Stimulated activated CD4-positive, alpha-beta T cell treated with anti-CD3 and anti-CD28 coated beads, Interleukin-2, amount 100 ng/mL, for 24 hours (primary cell): ENCODE measurements at regions not wholly inside any gene's neighbourhood (a gene's known extent, or its start where the extent isn't known, plus 50 kb on each side); places are given as distances from the start of the nearest gene placed in this dataset.
"Not testable (repeated sequence)": the region's sequence is repeated elsewhere in the genome, so short reads cannot be mapped to it uniquely, and the experiment has no call there.

Experiments
- DNase-seq, 2 donors: peaks; one replicate each; pipeline ENCODE4 v3.0.0-alpha.2; 2020

DNA sequence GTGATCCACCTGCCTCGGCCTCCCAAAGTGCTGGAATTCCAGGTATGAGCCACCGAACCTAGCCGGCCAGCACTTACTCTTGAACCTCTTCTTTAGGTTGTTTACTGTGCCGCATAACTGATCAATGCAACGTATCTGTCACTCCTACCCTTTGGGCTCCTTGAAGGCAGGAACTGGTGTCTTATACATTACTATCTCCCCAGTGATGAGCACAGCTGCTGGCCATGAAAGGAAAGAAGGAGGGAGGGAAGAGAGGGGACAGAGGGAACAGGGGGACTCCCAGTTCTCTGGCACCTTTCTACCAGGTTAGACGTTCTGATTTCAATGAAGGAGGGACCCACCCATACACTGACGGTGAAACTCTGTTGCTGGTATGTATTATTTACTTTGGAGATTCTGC is 111.8 kb upstream of the NANOS1 start:
- DNase-seq, result no peak

DNA sequence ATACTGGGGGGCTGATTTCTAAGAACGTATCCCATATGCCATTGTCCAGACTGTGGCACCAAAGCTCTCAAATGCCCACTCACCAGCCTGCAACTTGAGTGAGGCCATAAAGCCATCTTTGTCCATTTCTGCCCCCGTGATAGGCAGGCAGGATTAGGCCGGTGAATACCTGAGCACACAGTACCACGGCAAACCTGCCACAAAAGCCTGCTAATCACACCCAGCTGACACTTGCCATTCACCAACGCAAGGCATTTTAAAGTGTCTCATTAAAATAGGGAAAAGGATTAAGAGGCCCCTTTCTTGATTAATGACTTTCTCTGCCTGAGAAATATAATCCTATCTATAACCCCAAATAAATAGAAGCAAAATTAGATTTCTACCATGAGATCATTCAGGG is 111.4 kb upstream of the NANOS1 start:
- no peak for DNase-seq

DNA sequence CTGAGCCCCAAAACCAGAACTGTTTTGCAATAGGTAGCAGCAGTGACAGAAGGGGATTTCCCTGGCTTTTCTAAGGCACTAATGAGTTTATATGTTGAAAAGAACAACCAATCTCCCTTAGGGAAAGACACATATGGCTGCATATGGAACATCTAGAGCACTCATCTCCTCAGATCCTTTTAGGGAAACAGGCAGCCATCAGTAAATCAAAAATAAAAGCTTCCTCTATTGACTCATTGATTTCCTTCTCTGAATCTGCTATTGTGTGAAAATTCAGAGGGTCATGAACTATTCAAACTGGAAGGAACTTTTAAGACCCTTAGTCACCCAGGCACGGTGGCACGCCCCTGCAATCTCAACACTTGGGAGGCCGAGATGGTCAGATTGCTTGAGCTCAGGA is 110.9 kb upstream of the NANOS1 start:
- no peak for DNase-seq

DNA sequence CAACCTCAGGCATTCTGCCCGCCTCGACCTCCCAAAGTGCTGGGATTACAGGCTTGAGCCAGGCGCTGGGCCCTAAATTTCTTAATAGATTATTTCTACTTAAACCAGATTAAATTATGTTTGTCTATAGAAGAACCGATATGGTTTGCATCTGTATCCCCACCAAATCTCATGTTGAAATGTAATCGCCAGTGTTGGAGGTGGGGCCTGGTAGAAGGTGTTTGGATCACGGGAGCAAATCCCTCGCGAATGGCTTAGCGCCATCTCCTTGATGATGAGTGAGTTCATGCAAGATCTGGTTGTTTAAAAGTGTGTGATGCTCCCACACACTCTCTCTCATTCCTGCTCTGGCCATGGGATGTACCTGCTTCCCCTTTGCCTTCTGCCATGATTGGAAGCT is 109.3 kb upstream of the NANOS1 start:
- DNase-seq, result no peak

DNA sequence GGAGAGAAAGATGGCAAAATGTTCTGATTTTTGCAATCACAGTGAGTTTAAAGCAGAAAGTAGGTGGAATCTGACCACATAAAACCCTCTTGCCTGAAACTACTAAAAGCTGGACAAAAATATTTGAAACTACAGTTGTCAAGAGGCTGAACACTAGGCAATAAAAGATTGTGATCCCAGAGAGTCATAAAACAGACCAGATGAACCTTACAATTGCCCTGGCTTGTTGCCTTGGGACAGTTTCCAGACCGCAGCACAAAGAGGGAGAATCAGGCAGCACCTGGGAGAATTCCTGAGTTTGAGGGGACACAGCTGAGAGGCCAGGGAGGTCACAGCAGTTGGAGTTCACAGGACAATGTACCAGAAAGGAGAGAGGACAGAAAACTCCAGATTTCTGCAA is 107.3 kb upstream of the NANOS1 start:
- no peak for DNase-seq

DNA sequence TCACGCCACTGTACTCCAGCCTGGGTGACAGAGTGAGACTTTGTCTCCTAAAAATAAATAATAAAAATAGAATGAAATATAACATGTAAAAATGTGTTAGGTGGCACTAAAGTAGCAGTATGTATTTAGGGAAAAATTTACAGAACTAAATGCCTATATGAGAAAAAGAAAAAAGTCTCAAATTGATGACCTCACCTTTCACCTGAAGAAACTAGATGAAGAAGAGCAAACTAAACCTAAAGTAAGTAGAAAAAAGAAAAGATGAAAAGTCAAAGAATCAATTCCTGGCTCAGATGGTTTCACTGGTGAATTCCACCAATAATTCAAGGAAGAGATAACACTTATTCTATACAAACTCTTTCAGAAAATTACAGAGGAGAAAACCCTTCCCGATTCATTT is 106.5 kb upstream of the NANOS1 start:
- no peak for DNase-seq

DNA sequence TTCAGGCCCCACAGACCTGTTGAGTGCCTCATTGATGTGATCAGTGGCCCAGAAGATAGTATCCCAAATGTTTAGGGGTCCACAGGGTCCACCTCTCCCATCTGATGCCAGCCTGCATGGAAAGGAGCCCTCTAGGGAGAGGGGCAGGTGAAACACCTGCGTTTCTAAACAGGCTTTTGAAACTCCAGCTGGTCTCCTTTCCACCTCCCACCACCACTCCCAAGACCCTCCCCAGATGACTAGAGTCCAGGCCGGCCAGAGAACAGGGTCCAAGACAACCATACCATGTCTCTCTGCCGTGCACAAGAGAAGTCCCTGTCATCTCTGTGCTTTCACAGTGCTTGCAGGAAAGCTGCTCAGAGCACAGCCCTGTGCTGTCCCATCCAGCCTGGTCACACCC is 105.0 kb upstream of the NANOS1 start:
- DNase-seq, result no peak

DNA sequence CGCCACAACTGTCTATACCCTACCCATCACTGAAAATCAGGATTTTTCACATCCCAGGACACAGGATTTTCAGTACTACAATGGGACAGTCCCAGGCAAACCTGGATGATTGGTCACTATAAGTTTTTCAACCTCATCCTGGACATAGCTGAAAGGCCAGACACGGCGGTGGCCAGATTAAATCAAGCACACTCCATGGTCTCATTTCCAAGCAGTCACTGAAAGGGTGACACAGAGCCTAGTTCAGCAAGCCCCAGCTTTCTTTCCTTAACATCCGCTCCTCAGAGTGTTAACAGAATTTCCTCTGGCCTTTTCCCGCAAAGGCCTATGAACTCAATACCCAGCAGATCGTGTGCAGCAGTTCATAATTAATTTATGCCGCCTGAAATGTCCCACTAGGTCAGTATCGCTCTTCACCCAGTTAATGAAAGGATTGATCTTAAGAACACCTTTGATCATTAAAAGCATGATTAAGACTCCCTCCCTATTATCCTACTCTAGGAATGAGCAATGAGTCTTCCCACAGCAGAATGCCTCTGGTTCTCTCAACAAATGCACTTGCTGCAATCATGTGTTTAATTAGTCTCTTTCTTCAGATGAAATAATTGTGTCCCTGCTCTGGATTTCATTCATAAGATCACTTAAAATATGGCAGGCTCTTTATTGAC is 104.0 kb upstream of the NANOS1 start:
- no peak for DNase-seq

DNA sequence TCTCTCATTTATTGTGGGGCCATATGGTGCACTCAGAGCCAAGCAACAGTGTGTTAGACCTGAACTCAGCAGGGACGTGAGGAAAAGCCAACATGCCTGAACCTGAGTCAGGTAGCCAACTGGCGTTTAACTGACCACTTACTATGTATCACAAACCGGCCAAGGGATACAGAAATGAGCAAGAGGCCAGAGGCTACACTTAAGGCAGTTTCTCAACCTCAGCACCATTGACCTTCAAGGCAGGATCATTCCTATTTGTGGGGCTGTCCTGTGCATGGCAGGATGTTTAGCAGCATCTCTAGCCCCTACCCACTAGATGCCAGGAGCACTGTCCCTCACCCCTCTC is 103.5 kb upstream of the NANOS1 start:
- DNase-seq, result no peak

DNA sequence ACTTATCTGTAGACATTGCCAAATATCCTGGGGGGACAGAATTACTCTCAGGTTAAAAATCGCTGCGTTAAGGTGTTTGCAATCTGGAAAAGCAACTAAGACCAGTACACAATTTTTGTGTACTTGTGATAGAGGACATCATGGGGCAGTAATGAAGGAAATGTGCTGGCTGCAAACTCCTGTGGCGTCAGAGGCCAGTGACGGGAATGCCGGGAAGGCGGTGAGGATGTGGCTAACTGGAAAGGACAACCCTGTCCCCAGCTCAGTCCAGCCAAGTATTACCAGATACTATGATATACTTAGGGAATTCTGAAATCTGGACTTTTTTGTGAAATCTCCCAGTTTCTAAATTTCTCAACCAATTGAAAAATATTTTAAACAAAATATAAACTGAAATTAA is 103.1 kb upstream of the NANOS1 start:
- no peak for DNase-seq

DNA sequence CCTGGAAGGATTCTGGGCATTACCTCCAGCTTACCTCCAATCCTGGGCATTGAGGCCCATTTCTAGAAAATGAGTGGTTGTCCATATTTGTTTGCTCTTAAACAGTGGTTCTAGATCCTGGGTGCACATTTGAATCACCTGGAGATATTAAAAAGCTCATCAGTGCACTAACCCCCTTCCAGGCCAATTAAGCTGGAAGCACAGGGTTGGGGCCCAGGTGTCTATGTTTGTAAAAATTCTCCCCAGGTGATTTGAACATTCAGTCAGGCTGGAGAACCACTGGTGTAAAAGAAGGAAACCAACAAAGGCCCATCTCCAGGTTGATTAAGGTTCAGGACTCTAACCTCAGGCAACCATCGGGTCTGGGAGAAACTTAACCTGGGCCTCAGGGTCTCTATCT is 102.6 kb upstream of the NANOS1 start:
- no peak for DNase-seq

DNA sequence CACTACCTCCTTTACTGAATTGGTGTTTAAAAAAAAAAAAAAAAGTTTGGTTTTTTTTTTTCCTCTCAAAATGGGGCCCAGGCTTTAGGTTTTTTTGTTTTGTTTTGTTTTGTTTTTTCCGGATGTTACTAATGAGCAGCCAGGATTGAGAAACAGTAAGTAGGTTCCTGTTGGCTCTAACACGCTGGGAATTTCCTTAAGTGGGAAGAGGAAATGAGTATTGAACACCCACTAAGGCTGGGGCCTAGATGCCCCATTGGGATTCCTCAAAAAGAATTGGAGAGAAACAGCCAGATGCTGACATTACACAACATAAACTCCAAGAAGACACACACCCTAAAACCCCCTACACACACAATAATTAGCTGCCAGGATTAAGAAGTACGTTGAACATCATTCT is 102.2 kb upstream of the NANOS1 start:
- DNase-seq, result no peak

DNA sequence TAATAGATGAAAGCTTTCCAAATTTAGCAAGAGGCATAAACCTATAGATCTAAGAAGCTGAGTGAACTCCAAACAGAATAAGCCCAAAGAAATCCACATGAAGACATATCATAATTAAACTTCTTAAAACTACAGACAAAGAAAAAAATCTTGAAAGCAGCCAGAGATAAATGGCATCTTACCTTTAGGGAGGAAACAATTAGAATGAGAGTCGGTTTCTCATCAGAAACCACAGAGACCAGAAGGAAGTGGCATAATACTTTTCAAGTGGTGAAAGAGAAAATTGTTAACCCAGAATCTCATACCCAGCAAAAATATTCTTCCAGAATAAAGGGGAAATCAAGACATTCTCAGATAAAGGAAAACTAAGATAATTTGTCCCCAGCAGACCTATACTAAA is 98.9 kb upstream of the NANOS1 start:
- no peak for DNase-seq

DNA sequence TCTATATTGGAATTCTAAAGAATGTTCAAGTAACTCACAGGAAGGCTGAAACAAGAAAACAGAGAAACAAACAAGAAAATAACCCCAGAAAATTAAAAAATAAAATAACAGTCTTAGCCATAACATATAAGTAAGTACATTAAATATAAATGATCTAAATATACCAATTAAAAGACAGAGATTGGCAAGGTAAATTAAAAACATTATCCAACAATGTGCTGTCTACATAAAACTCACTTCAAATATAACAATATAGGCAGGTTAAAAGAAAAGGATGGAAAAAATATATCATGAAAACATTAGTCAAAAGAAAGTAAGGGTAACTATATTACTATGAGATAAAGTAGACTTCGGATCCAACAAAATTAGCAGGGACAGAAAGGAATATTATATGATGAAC is 98.1 kb upstream of the NANOS1 start:
- DNase-seq, result no peak

DNA sequence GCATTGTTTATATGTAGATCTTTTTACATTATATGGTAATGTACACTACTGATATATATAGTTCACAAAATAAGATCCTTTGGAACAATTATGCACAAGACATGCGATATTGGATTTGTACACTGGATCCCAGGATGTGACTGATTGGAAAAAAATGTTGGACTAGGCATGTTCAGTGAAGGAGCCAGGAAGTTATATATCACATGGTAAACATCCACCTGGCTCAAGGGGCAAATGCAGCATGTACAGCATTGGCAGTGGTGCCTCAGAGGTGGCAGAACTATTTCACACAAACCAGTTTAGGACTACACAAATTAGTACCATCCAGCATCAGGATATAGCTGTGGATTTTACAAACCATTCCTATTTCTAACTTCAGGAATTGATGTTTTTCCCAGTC is 97.4 kb upstream of the NANOS1 start:
- DNase-seq, result not testable (repeated sequence)

DNA sequence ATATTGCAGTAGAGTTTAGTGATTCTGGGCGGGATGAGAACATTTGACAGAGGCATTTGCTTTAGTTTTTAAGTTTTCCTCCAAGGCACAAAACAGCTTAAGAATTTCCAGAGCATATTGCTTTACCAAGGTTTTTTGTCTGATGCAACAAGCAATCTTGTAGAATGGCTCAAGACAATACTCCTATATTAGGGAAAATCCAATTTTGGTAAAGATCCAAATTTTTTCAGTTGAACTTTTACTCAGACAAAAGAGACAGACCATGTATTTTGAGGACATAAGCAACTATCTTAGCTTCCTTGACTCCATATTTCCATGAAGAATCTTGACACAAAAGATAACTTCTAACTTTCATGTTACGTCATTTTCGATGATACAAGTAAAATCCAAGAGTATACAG is 92.3 kb upstream of the NANOS1 start:
- no peak for DNase-seq

DNA sequence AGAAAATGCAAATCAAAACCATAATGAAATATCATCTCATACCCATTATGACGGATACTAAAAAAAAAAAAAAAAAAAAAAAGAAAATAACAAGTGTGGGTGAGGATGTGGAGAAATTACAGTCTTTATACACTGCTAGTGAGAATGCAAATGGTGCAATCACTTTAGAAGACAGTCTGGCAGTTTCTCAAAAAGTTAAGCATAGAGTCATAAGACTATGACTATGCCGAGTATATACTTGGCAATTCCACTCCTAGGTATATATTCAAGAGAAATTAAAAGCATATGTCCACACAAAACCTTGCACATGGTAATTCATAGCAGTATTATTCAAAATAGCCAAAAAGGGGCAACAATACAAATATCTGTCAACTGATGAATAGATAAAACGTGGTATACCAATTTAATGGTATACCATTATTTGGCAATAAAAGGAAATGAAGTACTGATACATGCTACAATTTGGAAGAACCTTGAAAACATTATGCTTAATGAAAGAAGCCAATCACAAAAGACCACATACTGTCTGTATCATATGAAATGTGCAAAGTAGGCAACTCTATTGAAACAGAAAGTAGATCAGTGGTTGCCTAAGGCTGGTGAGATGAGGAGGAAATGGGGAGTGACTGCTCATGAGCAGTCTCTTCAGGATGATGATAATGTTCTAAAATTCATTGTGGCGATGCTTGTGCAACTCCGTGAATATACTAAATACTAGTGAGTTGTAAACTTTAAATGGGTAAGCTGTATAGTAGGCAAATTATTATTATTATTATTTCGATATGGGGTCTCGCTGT is 90.1 kb upstream of the NANOS1 start:
- no peak for DNase-seq

DNA sequence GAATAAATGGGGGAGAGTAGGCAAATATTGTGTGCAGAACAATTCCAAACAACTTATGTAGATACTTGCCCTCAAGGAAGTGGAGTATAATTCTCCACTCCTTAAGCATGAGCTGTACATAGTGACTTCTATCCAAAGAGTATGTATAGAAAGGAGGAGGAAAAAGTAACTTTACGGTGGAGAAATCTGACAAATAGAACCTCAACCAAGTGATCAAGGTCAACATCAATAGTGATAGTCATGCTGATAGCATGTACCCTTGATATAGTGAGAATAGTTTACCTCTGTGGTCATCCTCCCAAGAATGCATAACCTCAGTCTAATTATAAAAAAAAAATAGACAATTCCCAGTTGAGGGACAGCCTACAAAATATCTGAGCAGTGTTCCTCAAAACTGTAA is 89.1 kb upstream of the NANOS1 start:
- no peak for DNase-seq

DNA sequence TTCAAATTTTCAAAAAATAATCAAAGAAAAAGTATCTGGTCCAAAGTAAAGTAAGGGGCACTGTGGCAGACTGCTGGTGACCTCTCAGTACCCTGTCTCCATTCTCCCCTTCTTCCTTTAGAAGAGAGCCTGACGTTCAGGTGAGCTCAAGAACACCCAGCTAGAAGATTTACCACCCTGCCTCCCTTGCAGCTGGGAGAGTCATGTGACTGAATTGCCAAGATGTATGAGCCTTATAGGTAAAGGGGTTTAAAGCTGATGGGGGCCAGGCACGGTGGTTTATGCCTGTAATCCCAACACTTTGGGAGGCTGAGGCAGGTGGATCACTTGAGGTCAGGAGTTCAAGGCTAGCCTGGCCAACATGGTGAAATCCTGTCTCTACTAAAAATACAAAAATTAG is 86.3 kb upstream of the NANOS1 start:
- DNase-seq, result no peak

DNA sequence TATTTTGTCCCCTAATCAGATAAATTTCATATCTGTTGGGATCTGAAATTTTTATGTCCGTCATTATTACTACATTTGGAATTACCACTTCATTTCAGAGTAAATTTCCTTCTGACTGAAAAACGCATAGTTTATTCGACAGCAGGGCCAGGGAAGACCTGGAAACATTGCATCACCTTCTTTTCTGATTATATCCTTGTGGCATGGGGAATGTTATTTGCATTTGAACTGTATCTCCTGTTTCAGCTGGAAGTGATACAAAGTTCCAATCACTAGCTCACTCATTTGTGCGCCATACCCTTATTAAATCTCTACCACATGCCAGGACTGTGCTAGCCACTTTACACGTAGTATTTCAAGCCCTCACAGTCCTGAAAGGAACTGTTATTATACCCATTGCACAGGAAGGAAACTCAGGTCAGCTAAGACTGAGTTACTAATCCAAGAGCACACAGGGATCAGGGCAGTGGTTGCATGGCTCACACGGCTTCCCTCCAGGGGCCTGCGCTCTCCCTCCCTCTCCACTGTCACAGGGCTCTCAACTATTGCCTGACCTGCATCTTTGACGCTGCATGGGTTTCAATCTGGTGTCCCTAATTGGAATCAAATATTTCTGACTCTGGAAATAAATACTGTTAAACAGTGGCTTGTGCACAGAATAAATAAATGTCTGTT is 84.4 kb upstream of the NANOS1 start:
- DNase-seq, result no peak

DNA sequence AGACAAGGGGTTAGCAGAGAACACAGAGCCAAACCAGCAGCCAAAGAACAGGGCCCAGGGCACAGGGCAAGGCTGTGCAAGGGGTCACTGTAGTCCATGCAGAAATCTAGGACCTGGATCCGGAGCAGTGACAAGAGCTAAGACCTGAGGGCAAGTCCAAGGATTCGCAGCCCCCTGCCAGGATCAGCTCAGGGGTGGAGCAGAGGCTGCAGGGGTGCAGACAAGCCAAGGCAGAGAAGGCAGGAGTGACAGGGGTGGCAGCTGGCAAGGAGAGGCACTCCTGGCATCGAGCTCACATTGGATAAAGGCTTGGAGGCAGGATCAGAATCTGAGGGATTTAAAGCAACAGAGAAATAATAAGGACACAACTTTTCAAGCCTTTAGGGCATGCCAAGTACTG is 80.7 kb upstream of the NANOS1 start:
- no peak for DNase-seq

DNA sequence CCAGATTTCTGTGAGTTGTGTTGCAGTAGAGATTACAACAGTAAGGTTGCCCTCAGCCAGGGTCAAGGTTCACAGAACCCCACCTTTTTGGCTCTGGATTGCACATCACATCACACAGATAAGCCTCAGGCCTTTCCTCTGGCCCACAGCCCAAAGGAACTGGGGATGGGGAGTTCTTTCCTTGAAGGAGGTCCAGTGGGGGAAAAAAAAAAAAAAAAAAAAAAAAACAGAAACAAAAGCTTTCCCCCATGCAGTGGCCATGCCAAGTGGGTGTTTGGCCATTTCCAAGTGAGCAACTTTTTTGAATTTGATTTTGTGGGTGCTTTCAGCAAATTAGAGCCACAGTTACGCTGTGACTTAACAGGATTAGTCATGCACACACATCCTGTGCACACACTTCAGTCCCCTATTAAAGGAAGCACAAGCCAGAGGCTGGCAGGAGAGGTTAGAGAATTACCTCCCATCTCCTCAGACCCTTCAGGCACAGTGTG is 79.3 kb upstream of the NANOS1 start:
- no peak for DNase-seq

DNA sequence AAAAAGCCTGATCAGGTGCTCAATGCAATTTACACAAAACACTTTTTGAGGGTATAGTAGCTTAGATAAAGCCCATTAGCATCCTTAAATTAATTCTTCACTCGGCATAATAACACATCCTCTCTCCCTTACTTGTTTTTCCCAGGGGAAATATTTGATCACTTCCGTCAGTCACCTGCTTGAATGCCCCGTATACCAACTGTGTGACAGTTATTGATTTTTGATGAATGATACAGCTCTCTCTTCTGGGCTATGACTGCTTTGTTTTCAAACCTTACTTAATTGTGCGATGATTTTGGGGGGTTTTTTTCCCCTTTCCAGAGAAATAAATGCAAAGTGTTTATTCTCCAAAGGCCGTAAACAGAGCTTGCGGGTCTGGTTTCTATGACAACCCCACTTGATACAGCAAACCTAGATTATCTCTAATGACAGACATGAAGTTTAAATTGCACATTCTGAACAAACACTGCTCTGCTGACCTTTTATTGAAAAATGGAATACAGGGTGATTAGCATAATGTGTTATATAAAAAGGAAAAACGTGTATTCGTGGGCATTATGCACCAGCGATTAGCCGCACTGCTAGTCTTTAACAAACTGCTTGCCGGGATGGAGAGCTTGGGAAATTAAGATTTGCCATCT is 78.4 kb upstream of the NANOS1 start:
- no peak for DNase-seq
